Prostate gland (tissue), 2 donors: ENCODE measurements at regions not wholly inside any gene's neighbourhood (a gene's known extent, or its start where the extent isn't known, plus 50 kb on each side); places are given as distances from the start of the nearest gene placed in this dataset.

Experiments
- DNase-seq: peaks from one replicate; pipeline ENCODE4 v3.0.0-alpha.2; 2019; ENCODE audit warnings: low spot score
- H3K27ac ChIP-seq, 2 donors: fragments of 200-600 bp; sonication (generic); 2 replicates each; pipeline ENCODE4 v1.5.1; 2017 to 2019
- H3K27me3 ChIP-seq: fragments of 200-600 bp; sonication (generic); replicated peaks from 2 replicates; pipeline ENCODE4 v1.5.1; 2019; ENCODE audit not compliant: insufficient read depth
- H3K36me3 ChIP-seq, 2 donors: fragments of 200-600 bp; sonication (generic); 1 replicate in 1 of 2; 2 replicates in 1 of 2; pipeline versions ENCODE4 v1.5.1 to v1.8.1; 2017 to 2019
- H3K4me1 ChIP-seq: fragments of 200-600 bp; sonication (generic); replicated peaks from 2 replicates; pipeline ENCODE4 v1.5.1; 2019
- H3K4me3 ChIP-seq, 2 donors: fragments of 200-600 bp; sonication (generic); 2 replicates each; pipeline ENCODE4 v1.5.1; 2017 to 2019
- H3K9me3 ChIP-seq: fragments of 200-600 bp; sonication (generic); 2 replicates; pipeline ENCODE4 v1.5.1; 2017
- CTCF ChIP-seq, 4 experiments: fragments of 200-600 bp in 2 of 4; fragments of 450-650 bp in 2 of 4; sonication (generic) in 2 of 4; IDR thresholded peaks; 1 replicate in 3 of 4; 2 replicates in 1 of 4; pipeline ENCODE4 v1.5.1; 2016 to 2019; ENCODE audit warnings: antibody characterized with exemption in 4 of 4, mild to moderate bottlenecking in 2 of 4, moderate library complexity in 2 of 4
- POLR2A ChIP-seq: fragments of 450-650 bp; IDR thresholded peaks from one replicate; pipeline ENCODE4 v1.6.1; 2016; ENCODE audit warnings: antibody characterized with exemption, mild to moderate bottlenecking
- POLR2AphosphoS5 ChIP-seq: sonication (generic); formaldehyde crosslinking; IDR thresholded peaks from one replicate; pipeline ENCODE4 v1.6.1; 2017; ENCODE audit warnings: antibody characterized with exemption
- WGBS: methylation state at CpG from one replicate; pipeline ENCODE4 v1.1.5; 2018; 5-methylcytosine and 5-hydroxymethylcytosine counted together
- intact Hi-C: fragments of 100-400 bp; cut with DNase I; formaldehyde crosslinking; loops from one replicate; pipeline ENCODE4 v1.14.2; 2022

GRCh38 chr5:135235551-135236227 lies 163.3 kb downstream of the MACROH2A1 start:
- Histone ChIP-seq H3K9me3 (no peaks in the 10 kb centered on the region), H3K36me3 (no peaks in the 10 kb centered on the region), H3K27ac (no peak overlapping the region), H3K4me1 (no peaks in the 10 kb centered on the region), H3K4me3 (no peak overlapping the region), H3K27me3 (no peaks in the 10 kb centered on the region)
- DNase-seq: no peak
- TF ChIP-seq CTCF (IDR thresholded peaks at IDR 0.05) (no peak), POLR2A (no peak), POLR2AphosphoS5 (no peak)
- intact Hi-C loops: no loop called here
- WGBS: 86% methylated on average over 9 of the region's 9 CpGs

- 48% methylated on average over 9 of the region's 9 CpGs for WGBS
- Histone ChIP-seq H3K4me3 (no peak overlapping the region), H3K4me1 (no peaks in the 10 kb centered on the region), H3K36me3 (no peaks in the 10 kb centered on the region), H3K9me3 (no peaks in the 10 kb centered on the region), H3K27me3 (no peaks in the 10 kb centered on the region), H3K27ac (no peak overlapping the region)
- intact Hi-C loops: no loop called here
- TF ChIP-seq CTCF (IDR thresholded peaks at IDR 0.05) (no peak), POLR2AphosphoS5 (no peak), POLR2A (no peak)
- no peak for DNase-seq
These were observed 164.2 kb downstream of the MACROH2A1 start for GRCh38 chr5:135234666-135235401.

GRCh38 chr5:135234242-135234641 lies 164.8 kb downstream of the MACROH2A1 start:
- 86% methylated on average over 12 of the region's 12 CpGs for WGBS
- H3K36me3 ChIP-seq: no peaks in the 10 kb centered on the region

GRCh38 chr5:135233477-135233876 lies 165.6 kb downstream of the MACROH2A1 start:
- no peak overlapping the region for H3K27ac ChIP-seq
- intact Hi-C loops: no loop called here

More at GRCh38 chr5:135234242-135234641, 164.8 kb downstream of the MACROH2A1 start:
- Histone ChIP-seq H3K27ac (no peak overlapping the region), H3K4me1 (no peaks in the 10 kb centered on the region), H3K9me3 (no peaks in the 10 kb centered on the region), H3K4me3 (no peak overlapping the region), H3K27me3 (no peaks in the 10 kb centered on the region)
- intact Hi-C loops: no loop called here
- no peak for DNase-seq
- TF ChIP-seq POLR2A (no peak), CTCF (IDR thresholded peaks at IDR 0.05) (no peak), POLR2AphosphoS5 (no peak)

More at GRCh38 chr5:135233477-135233876, 165.6 kb downstream of the MACROH2A1 start:
- Histone ChIP-seq H3K9me3 (no peaks in the 10 kb centered on the region), H3K4me3 (no peak overlapping the region), H3K27me3 (no peaks in the 10 kb centered on the region), H3K36me3 (no peaks in the 10 kb centered on the region), H3K4me1 (no peaks in the 10 kb centered on the region)
- TF ChIP-seq POLR2A (no peak), CTCF (IDR thresholded peaks at IDR 0.05) (no peak), POLR2AphosphoS5 (no peak)
- no peak for DNase-seq
- 83% methylated on average over 6 of the region's 6 CpGs for WGBS
